ACHN (cell line): ENCODE measurements at regions not wholly inside any gene's neighbourhood (a gene's known extent, or its start where the extent isn't known, plus 50 kb on each side); places are given as distances from the start of the nearest gene placed in this dataset.

Source experiments
- DNase-seq: peaks from one replicate; pipeline ENCODE4 v3.0.0-alpha.2; 2015
- in situ Hi-C: cut with HindIII; loops from 2 replicates; pipeline ENCODE4 v1.10.0; 2017; ENCODE audit warnings: low sequenced_read_pairs, low pct_ligation_motif_present, low pct_unique_long_range_greater_than_20kb

GRCh38 chr9:85142968-85143367 is 473.4 kb downstream of the NTRK2 start:
- peak; percentile 19 for DNase-seq
- in situ Hi-C loops: no loop called here

- in situ Hi-C loops: no loop called here
Measured at GRCh38 chr9:85142496-85142911, 473.0 kb downstream of the NTRK2 start.

GRCh38 chr9:85137696-85138095 is 468.2 kb downstream of the NTRK2 start:
- in situ Hi-C loops: no loop called here
- no peak for DNase-seq

More at GRCh38 chr9:85142496-85142911, 473.0 kb downstream of the NTRK2 start:
- no peak for DNase-seq

DNA sequence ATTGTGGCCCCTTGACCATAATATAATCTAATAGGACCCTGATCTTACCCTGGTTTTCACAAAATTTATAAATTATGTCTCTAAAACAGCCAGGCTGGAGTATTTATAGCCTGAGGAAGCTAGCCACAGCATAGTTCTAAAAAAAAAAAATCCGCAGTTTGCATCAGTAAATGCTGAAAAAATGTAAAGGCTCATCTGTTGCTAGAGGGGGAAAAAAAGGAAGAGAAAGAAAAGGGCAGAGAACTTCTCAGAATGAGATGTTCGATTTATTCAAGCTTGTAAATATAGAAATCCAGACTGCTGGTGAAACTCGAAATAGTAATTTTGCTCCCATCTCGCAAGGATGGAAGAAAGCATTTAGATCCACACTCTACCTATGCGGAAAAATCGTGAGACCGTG is 467.5 kb downstream of the NTRK2 start:
- DNase-seq: no peak
- in situ Hi-C loops: no loop called here

GRCh38 chr9:85136507-85136906 is 467.0 kb downstream of the NTRK2 start:
- in situ Hi-C loops: no loop called here
- DNase-seq: no peak

- in situ Hi-C loops: no loop called here
- DNase-seq: no peak
Measured at GRCh38 chr9:85130764-85131163, 461.2 kb downstream of the NTRK2 start.

GRCh38 chr9:85130260-85130659 is 460.7 kb downstream of the NTRK2 start:
- no peak for DNase-seq
- in situ Hi-C loops: no loop called here

- in situ Hi-C loops: no loop called here
- no peak for DNase-seq
Measured at GRCh38 chr9:85129514-85129913, 460.0 kb downstream of the NTRK2 start.

GRCh38 chr9:85118990-85119755 is 449.6 kb downstream of the NTRK2 start:
- in situ Hi-C loops: no loop called here
- DNase-seq: no peak

GRCh38 chr9:85117831-85118230 is 448.3 kb downstream of the NTRK2 start:
- no peak for DNase-seq
- in situ Hi-C loops: no loop called here

GRCh38 chr9:85115473-85115872 is 445.9 kb downstream of the NTRK2 start:
- in situ Hi-C loops: no loop called here
- DNase-seq: no peak

GRCh38 chr9:85114799-85115198 is 445.3 kb downstream of the NTRK2 start:
- in situ Hi-C loops: no loop called here
- DNase-seq: no peak

DNA sequence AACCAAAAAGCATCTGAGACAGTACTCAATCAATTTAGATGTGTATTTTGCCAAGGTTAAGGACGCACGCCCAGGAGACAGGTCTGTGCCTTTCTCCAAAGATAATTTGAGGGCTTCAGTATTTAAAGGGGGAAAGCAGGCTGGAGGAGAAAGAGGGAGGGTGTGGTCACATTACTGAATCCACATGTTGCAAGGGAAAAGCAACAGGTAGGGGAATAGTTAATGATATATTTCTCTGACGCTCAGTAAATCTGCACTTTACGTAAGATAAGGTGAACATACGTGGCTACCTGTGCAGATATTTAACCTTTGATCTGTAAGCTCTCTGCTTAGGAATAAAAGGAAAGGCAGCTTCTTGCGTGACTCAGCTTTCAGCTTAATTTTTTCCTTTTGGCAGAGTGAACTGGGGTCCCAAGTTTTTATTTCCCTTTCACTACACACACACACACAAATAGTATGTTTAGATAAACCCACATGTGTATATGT is 443.4 kb downstream of the NTRK2 start:
- DNase-seq: no peak
- in situ Hi-C loops: no loop called here

GRCh38 chr9:85112391-85112790 is 442.9 kb downstream of the NTRK2 start:
- in situ Hi-C loops: no loop called here
- DNase-seq: no peak

GRCh38 chr9:85108746-85109145 is 439.2 kb downstream of the NTRK2 start:
- in situ Hi-C loops: no loop called here
- DNase-seq: no peak

DNA sequence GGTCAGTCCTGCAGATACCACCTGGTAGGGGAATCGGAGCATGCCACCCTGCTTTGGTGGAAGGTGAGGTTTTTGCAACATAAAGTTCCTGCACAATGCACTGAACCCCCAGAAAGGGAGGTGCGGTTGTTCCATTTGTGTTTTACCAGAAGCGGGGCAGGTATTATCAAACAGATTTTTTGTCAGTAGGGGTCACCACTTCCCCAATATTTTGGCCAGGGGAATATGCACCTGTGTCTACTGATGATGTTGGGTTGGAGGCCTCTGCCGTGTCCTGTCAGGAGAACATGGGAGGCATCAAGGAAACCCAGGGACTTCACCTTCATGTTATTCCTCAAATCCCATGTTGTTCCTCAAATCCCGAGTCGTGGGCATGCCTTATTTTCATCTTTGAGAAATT is 438.7 kb downstream of the NTRK2 start:
- in situ Hi-C loops: no loop called here
- DNase-seq: no peak

- in situ Hi-C loops: no loop called here
- no peak for DNase-seq
Measured at GRCh38 chr9:85089188-85089969, 419.9 kb downstream of the NTRK2 start.

DNA sequence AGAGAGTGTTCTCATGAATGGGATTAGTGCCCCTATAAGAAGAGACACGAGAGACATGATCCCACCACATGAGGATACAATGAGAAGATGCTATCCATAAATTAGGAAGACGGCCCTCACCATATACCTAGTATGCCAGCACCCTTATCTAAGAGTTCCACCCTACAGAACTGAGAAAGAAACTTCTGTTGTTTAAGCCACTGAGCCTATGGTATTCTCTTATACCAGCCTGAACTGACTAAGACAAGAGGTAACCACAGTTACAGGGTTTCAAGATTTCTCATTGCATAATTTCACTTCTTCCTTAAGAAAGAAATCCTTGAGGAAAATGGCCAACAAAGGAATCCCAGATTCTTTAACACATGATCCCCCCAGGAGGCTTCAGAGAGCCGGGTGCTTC is 412.4 kb downstream of the NTRK2 start:
- in situ Hi-C loops: no loop called here
- DNase-seq: no peak

DNA sequence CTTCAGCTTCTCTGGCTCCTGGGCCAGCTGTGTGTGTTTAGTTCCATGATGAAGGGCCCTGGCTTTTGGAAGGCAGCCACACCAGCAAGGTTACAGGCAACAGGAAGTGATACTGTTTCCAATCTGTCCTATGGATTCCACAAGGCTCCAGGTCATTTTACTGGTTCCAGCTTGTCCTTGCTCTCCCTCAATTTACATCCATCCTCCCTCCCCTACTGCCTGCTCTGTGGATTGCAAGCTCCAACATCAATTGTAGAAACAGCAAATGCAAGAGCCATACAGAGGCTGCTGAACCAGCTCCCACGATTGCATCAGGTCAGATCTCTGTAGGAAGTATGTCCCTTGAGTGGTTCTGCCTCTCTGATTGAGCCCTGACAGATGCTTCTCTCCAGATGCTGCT is 409.8 kb downstream of the NTRK2 start:
- no peak for DNase-seq
- in situ Hi-C loops: no loop called here

- in situ Hi-C loops: no loop called here
- DNase-seq: no peak
Measured at GRCh38 chr9:85077944-85078343, 408.4 kb downstream of the NTRK2 start.
